ENCODE measurements at regions not wholly inside any gene's neighbourhood (a gene's known extent, or its start where the extent isn't known, plus 50 kb on each side); places are given as distances from the start of the nearest gene placed in this dataset.
A peak's percentile ranks its signal among the peaks of the same experiment; 100 is the strongest.

GRCh38 chr11:116424615-116425261, 348.0 kb downstream of the BUD13 start (continued):
- TF ChIP-seq, protein P1, sequence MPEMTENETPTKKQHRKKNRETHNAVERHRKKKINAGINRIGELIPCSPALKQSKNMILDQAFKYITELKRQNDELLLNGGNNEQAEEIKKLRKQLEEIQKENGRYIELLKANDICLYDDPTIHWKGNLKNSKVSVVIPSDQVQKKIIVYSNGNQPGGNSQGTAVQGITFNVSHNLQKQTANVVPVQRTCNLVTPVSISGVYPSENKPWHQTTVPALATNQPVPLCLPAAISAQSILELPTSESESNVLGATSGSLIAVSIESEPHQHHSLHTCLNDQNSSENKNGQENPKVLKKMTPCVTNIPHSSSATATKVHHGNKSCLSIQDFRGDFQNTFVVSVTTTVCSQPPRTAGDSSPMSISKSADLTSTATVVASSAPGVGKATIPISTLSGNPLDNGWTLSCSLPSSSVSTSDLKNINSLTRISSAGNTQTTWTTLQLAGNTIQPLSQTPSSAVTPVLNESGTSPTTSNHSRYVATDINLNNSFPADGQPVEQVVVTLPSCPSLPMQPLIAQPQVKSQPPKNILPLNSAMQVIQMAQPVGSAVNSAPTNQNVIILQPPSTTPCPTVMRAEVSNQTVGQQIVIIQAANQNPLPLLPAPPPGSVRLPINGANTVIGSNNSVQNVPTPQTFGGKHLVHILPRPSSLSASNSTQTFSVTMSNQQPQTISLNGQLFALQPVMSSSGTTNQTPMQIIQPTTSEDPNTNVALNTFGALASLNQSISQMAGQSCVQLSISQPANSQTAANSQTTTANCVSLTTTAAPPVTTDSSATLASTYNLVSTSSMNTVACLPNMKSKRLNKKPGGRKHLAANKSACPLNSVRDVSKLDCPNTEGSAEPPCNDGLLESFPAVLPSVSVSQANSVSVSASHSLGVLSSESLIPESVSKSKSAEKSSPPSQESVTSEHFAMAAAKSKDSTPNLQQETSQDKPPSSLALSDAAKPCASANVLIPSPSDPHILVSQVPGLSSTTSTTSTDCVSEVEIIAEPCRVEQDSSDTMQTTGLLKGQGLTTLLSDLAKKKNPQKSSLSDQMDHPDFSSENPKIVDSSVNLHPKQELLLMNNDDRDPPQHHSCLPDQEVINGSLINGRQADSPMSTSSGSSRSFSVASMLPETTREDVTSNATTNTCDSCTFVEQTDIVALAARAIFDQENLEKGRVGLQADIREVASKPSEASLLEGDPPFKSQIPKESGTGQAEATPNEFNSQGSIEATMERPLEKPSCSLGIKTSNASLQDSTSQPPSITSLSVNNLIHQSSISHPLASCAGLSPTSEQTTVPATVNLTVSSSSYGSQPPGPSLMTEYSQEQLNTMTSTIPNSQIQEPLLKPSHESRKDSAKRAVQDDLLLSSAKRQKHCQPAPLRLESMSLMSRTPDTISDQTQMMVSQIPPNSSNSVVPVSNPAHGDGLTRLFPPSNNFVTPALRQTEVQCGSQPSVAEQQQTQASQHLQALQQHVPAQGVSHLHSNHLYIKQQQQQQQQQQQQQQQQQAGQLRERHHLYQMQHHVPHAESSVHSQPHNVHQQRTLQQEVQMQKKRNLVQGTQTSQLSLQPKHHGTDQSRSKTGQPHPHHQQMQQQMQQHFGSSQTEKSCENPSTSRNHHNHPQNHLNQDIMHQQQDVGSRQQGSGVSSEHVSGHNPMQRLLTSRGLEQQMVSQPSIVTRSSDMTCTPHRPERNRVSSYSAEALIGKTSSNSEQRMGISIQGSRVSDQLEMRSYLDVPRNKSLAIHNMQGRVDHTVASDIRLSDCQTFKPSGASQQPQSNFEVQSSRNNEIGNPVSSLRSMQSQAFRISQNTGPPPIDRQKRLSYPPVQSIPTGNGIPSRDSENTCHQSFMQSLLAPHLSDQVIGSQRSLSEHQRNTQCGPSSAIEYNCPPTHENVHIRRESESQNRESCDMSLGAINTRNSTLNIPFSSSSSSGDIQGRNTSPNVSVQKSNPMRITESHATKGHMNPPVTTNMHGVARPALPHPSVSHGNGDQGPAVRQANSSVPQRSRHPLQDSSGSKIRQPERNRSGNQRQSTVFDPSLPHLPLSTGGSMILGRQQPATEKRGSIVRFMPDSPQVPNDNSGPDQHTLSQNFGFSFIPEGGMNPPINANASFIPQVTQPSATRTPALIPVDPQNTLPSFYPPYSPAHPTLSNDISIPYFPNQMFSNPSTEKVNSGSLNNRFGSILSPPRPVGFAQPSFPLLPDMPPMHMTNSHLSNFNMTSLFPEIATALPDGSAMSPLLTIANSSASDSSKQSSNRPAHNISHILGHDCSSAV (CRISPR knock-in tag; IDR thresholded peaks at IDR 0.05; ENCODE audit: borderline replicate concordance): no peak
- TF ChIP-seq ZNF468 (CRISPR knock-in tag; IDR thresholded peaks at IDR 0.05): no peak
- TF ChIP-seq, protein P2, sequence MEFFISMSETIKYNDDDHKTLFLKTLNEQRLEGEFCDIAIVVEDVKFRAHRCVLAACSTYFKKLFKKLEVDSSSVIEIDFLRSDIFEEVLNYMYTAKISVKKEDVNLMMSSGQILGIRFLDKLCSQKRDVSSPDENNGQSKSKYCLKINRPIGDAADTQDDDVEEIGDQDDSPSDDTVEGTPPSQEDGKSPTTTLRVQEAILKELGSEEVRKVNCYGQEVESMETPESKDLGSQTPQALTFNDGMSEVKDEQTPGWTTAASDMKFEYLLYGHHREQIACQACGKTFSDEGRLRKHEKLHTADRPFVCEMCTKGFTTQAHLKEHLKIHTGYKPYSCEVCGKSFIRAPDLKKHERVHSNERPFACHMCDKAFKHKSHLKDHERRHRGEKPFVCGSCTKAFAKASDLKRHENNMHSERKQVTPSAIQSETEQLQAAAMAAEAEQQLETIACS (CRISPR knock-in tag; IDR thresholded peaks at IDR 0.05): no peak
- TF ChIP-seq ZNF446 (CRISPR knock-in tag; IDR thresholded peaks at IDR 0.05): no peak
- TF ChIP-seq ZSCAN21 (CRISPR knock-in tag; IDR thresholded peaks at IDR 0.05; ENCODE audit: borderline replicate concordance): no peak
- TF ChIP-seq TFDP1 (CRISPR knock-in tag; IDR thresholded peaks at IDR 0.05; ENCODE audit: borderline replicate concordance): peak; percentile 40; the same call in 1 of the 2 replicates
- TF ChIP-seq AGO1 (IDR thresholded peaks at IDR 0.05; ENCODE audit: low read depth, low read length, poor library complexity, severe bottlenecking): no peak
- TF ChIP-seq ZSCAN20 (CRISPR knock-in tag; IDR thresholded peaks at IDR 0.05; ENCODE audit: borderline replicate concordance): 0 out of 2 replicates have a peak, but pooled peaks have one; percentile 14
- TF ChIP-seq ZC3H13 (CRISPR knock-in tag; IDR thresholded peaks at IDR 0.05): no peak
- TF ChIP-seq NR2F1 (CRISPR knock-in tag; IDR thresholded peaks at IDR 0.05): no peak
- TF ChIP-seq DMAP1 (CRISPR knock-in tag; IDR thresholded peaks at IDR 0.05): no peak
- 0 out of 2 replicates have a peak, but pooled peaks have one; percentile 27 for TF ChIP-seq ZNF747 (CRISPR knock-in tag; IDR thresholded peaks at IDR 0.05; ENCODE audit: borderline replicate concordance)
- no peak for TF ChIP-seq BRCA1 (CRISPR knock-in tag; IDR thresholded peaks at IDR 0.05)
- TF ChIP-seq THAP8 (CRISPR knock-in tag; IDR thresholded peaks at IDR 0.05; ENCODE audit: borderline replicate concordance): no peak
- no peak for TF ChIP-seq ZNF121 (CRISPR knock-in tag; IDR thresholded peaks at IDR 0.05)

All from HepG2 (cell line).